ENCODE measurements at regions not wholly inside any gene's neighbourhood (a gene's known extent, or its start where the extent isn't known, plus 50 kb on each side); places are given as distances from the start of the nearest gene placed in this dataset.

- TF ChIP-seq NFRKB (IDR thresholded peaks at IDR 0.05) = no peak
- no peak for TF ChIP-seq ELF4 (IDR thresholded peaks at IDR 0.05)
- TF ChIP-seq LEF1 (IDR thresholded peaks at IDR 0.05; ENCODE audit: borderline replicate concordance) = no peak
- TF ChIP-seq SUZ12 (IDR thresholded peaks at IDR 0.05) = no peak
- no peak for TF ChIP-seq ZNF384 (IDR thresholded peaks at IDR 0.05)
- no peak for TF ChIP-seq FOXK2 (IDR thresholded peaks at IDR 0.05)
- TF ChIP-seq SP1 (IDR thresholded peaks at IDR 0.05) = no peak
- no peak for TF ChIP-seq TARDBP (IDR thresholded peaks at IDR 0.05)
- TF ChIP-seq BHLHE40 (IDR thresholded peaks at IDR 0.05; ENCODE audit: borderline replicate concordance) = no peak
Measured at GRCh38 chr3:118292841-118293240, 741.8 kb downstream of the IGSF11 start.
